A673 (cell line): ENCODE measurements at regions not wholly inside any gene's neighbourhood (a gene's known extent, or its start where the extent isn't known, plus 50 kb on each side); places are given as distances from the start of the nearest gene placed in this dataset.

Experiments used
- EZH2 ChIP-seq: fragments of 200-600 bp; sonication (generic); IDR thresholded peaks from 2 replicates; pipeline ENCODE4 v1.6.1; 2017; ENCODE audit warnings: borderline replicate concordance, low read depth, mild to moderate bottlenecking, mixed read lengths, antibody characterized with exemption, low read length; ENCODE audit not compliant: poor library complexity, severe bottlenecking
- TF ChIP-seq, protein P1 (sequence below): fragments of 300-800, 200-600 bp; sonication (generic); conservative IDR thresholded peaks from 2 replicates; pipeline ENCODE4 v1.5.1; 2017; ENCODE audit warnings: low read depth, mild to moderate bottlenecking, antibody characterized with exemption, low read length, moderate library complexity, mixed read lengths

DNA sequence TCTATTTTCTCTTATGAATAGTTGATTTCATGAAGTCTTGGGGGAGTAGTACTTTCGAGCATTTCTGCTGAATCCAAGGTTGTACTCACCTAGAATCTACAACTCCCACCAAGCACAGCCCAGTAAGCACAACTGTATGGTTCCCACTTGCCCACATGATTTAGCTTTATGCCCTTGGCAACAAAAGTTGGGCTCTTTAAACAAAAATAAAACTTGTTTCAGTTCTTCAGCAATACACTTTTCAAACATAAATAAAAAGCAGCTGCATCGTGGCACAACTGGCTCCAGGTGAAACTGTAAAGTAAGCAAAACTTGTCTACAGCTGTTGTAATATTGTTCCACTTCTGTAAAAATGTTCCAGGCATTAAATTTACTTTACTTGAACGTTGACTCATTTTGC, 99.8 kb upstream of the FSIP2 start:
- TF ChIP-seq, protein P1, sequence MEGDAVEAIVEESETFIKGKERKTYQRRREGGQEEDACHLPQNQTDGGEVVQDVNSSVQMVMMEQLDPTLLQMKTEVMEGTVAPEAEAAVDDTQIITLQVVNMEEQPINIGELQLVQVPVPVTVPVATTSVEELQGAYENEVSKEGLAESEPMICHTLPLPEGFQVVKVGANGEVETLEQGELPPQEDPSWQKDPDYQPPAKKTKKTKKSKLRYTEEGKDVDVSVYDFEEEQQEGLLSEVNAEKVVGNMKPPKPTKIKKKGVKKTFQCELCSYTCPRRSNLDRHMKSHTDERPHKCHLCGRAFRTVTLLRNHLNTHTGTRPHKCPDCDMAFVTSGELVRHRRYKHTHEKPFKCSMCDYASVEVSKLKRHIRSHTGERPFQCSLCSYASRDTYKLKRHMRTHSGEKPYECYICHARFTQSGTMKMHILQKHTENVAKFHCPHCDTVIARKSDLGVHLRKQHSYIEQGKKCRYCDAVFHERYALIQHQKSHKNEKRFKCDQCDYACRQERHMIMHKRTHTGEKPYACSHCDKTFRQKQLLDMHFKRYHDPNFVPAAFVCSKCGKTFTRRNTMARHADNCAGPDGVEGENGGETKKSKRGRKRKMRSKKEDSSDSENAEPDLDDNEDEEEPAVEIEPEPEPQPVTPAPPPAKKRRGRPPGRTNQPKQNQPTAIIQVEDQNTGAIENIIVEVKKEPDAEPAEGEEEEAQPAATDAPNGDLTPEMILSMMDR: no peak
- TF ChIP-seq EZH2: no peak
